Central memory CD8-positive, alpha-beta T cell (primary cell): ENCODE measurements at regions not wholly inside any gene's neighbourhood (a gene's known extent, or its start where the extent isn't known, plus 50 kb on each side); places are given as distances from the start of the nearest gene placed in this dataset.
A peak's percentile ranks its signal among the peaks of the same experiment; 100 is the strongest.

Experiments
- ATAC-seq: fragments of 150-1000 bp; cut with Tn5 transposase; replicated peaks from 2 replicates; pipeline ENCODE4 v1.10.0; 2022; ENCODE audit warnings: mild to moderate bottlenecking, moderate FRiP score, moderate number of reproducible peaks; ENCODE audit not compliant: poor library complexity, severe bottlenecking; ENCODE audit errors: extremely low read depth
- DNase-seq, 2 donors: peaks; one replicate each; pipeline ENCODE4 v3.0.0; 2021; ENCODE audit warnings: low spot score in 2 of 2
- H3K27ac Mint-ChIP-seq: one replicate; pipeline ENCODE4 v1.8.0; 2022; ENCODE audit warnings: low read depth, mild to moderate bottlenecking, moderate library complexity, mixed read lengths
- H3K27me3 Mint-ChIP-seq: one replicate; pipeline ENCODE4 v1.8.0; 2022; ENCODE audit warnings: mixed read lengths
- H3K36me3 Mint-ChIP-seq: one replicate; pipeline ENCODE4 v1.8.0; 2022; ENCODE audit warnings: mild to moderate bottlenecking, moderate library complexity, mixed read lengths; ENCODE audit not compliant: insufficient read depth
- H3K4me1 Mint-ChIP-seq: one replicate; pipeline ENCODE4 v1.8.0; 2022; ENCODE audit warnings: mixed read lengths
- H3K4me3 Mint-ChIP-seq: one replicate; pipeline ENCODE4 v1.8.0; 2022; ENCODE audit warnings: mild to moderate bottlenecking, moderate library complexity, mixed read lengths
- H3K9me3 Mint-ChIP-seq: one replicate; pipeline ENCODE4 v1.8.0; 2022; ENCODE audit warnings: mixed read lengths

DNA sequence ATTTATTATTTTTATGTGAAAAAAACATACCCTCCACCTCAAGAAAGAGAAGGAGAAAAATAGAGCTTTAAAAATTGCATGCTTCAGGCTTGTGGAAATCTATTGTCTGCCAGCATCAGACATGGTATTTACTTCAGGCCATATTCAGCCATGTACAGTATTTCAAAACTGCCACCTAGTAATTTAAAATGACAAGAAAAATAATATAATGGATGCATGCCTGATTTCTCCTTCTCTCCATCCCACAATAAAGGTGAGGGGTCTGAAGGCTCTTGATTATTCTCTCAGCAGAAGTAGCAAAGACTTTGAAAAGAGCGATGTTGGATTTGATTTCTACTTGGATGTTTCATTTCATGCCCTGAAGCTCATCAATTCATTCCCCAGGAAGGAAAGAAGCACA is 250.7 kb downstream of the TBC1D4 start:
- H3K4me3 Mint-ChIP-seq: no peak overlapping the region
- ATAC-seq (no peak), DNase-seq (no peak)
- no peaks in the 10 kb centered on the region for H3K4me1 Mint-ChIP-seq
- no peak overlapping the region for H3K27ac Mint-ChIP-seq
- H3K27me3 Mint-ChIP-seq: peaks cover under 1% of the 10 kb centered on the region
- H3K36me3 Mint-ChIP-seq: peaks cover 1% of the 10 kb centered on the region
- H3K9me3 Mint-ChIP-seq: no peaks in the 10 kb centered on the region

DNA sequence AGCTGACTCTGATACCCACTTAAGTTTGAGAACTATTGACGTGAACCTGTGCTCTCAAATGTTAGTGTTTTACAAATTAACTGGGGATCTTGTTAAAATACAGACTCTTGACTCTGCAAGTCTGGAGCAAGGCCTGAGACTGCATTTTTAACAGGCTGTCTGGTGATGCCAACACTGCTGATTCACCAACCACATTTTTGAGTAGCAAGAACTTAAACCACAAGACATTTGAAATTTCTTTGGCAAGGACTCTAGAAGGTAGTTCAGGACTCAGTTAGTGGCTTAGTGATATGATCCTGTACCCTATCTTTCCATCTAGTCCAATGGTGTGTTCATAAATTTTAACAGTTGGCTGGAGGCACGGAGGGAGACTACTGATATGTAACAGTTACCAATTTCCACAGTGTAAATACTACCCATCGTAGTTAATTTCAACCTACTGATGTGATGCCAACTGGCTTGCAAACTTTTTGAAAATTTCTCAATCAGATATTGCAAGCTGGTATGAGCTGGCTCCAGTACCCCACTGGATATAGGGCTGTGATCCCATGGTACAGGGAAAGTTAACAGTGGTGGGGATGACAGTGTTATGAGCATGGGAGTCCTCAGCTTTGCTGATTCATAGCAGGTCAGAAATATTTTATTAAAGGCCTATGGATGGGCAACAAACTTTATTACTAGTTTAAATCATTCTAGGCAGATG is 255.1 kb downstream of the TBC1D4 start:
- no peak overlapping the region for H3K27ac Mint-ChIP-seq
- ATAC-seq: no peak
- H3K9me3 Mint-ChIP-seq: no peaks in the 10 kb centered on the region
- no peaks in the 10 kb centered on the region for H3K4me1 Mint-ChIP-seq
- no peaks in the 10 kb centered on the region for H3K27me3 Mint-ChIP-seq
- H3K4me3 Mint-ChIP-seq: no peak overlapping the region
- H3K36me3 Mint-ChIP-seq: no peaks in the 10 kb centered on the region
- no peak for DNase-seq

DNA sequence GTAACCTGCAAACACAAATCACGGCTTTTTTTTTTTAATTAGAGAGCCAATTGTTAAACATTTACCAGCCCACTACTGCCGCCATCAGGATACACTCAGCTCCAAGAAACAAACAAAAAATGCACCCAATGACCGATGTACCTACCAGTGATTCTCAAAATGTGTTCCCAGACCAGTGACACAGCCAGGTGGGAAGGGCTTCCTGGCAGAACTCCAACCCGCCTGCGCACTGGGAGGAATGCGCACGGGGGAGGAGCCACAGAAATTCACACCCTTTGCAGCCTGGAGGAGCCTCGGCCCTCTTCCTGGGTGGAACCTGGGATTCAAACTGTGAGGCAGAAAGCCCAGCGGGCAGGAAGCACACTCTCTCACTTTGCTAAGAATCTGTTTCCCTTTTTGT is 255.9 kb downstream of the TBC1D4 start:
- Mint-ChIP-seq H3K27ac (no peak overlapping the region), H3K9me3 (no peaks in the 10 kb centered on the region), H3K36me3 (no peaks in the 10 kb centered on the region), H3K27me3 (no peaks in the 10 kb centered on the region), H3K4me1 (no peaks in the 10 kb centered on the region), H3K4me3 (no peak overlapping the region)
- no peak for ATAC-seq
- no peak for DNase-seq

DNA sequence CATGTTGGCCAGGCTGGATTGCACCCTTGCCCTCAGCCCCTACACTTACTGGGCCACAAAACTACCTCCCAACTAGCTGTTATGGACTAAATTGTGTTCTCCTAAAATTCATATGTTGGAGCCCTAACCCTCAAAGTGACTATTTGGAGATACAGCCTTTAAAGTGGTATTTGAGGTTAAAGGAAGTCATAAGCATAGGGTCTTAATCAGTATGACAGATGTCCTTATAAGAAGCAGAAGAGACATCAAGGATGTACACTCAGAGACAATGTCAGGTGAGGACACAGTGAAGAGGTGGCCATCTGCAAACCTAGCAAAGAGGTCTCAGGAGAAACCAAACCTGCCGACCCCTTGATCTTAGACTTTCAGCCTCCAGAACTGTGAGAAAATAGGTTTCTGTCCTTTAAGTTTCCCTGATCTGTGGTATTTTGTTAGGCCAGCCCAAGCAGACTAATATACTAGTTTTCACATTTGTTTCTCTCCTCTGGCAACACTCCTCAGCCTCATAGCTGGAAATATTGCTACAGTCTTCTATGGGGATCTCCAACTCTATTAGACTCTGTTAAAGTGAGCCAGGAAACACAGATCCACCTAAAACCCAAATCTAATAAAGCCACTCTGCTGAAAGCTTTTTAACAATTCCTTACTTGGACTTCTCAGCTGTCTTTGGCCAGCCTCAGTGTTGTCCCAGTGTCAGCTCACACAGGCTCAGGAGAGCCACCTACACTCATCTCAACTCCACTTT is 256.5 kb downstream of the TBC1D4 start:
- DNase-seq (no peak), ATAC-seq (no peak)
- Mint-ChIP-seq H3K36me3 (no peaks in the 10 kb centered on the region), H3K27ac (no peak overlapping the region), H3K9me3 (no peaks in the 10 kb centered on the region), H3K27me3 (no peaks in the 10 kb centered on the region), H3K4me1 (no peaks in the 10 kb centered on the region), H3K4me3 (no peak overlapping the region)

DNA sequence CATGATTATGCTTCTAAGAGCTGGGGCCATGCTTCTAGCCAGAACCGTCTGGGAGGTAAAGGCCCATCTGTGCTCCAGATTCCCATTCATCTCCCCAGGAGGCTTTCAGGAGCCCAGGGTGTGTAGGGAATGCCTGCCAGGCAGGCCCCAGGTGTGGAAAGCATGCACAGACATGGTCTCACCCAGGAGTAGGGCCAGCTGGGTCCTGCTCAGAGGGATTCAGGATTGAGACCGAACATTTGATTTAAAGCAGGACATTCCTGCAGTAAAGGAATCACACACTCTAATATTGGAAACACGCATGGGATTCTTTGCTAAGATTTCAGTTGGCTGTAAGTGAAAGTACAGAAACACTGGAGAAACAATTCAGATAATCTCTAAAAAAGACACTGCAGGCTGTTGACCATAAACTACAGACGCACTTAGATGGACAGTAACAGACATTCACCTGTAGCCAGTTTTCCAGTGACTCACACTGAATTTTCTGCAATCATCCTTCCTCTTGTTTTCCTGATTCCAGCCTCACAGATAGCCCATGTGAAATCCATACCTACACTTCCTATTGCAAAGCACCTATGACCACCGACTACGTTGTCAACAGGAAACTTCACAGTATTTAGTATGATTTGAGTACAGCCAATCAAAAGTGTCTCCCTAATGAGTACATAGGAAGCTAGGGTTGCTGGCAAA is 257.8 kb downstream of the TBC1D4 start:
- DNase-seq: no peak
- Mint-ChIP-seq H3K4me1 (peaks cover 5% of the 10 kb centered on the region), H3K36me3 (no peaks in the 10 kb centered on the region)

DNA sequence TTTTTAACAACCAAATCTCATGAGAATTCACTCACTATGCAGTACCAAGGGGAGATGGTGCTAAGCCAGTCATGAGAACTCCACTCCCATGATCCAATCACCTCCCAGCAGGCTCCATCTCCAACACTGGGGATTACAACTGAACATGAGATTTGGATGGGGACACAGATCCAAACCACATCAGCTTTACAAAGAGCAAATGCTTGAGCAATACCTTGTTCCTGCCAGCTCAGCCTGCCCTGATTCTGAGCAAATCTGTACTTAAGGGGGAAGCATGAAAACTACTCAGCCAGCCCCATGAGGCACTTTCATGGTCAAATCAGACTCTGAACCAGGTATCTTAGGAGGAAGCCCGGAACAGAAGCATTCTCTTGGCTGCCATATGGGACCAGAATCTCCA is 259.9 kb downstream of the TBC1D4 start:
- ATAC-seq (no peak), DNase-seq (no peak)
- H3K27ac Mint-ChIP-seq: no peak overlapping the region
- H3K36me3 Mint-ChIP-seq: no peaks in the 10 kb centered on the region
- peaks cover 5% of the 10 kb centered on the region for H3K4me1 Mint-ChIP-seq
- H3K4me3 Mint-ChIP-seq: no peak overlapping the region
- H3K27me3 Mint-ChIP-seq: peaks cover 32% of the 10 kb centered on the region
- no peaks in the 10 kb centered on the region for H3K9me3 Mint-ChIP-seq

More for the DNA sequence above, 257.8 kb downstream of the TBC1D4 start:
- ATAC-seq: no peak
- Mint-ChIP-seq H3K9me3 (no peaks in the 10 kb centered on the region), H3K27ac (no peak overlapping the region), H3K27me3 (peaks cover 11% of the 10 kb centered on the region), H3K4me3 (no peak overlapping the region)

DNA sequence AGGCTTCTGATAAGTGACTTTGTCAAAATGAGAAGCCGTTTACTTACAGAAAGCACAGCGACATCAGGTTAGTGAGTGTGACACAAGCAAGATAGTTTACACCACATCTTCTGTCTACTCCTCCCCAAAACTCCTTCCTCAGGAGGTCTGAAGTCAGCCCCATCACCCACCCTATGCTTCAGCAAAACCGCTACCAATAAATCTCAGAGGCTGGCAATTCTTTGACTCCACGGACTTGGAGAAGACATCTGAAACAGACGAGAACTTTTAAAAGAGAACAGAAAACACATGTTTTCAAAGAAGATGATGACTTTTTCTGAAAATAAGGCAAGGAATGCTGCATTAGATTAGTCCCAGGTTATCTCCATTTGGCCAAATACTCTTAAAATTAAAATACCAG is 261.1 kb downstream of the TBC1D4 start:
- peaks cover 39% of the 10 kb centered on the region for H3K27me3 Mint-ChIP-seq
- no peak for DNase-seq
- no peak for ATAC-seq
- H3K4me3 Mint-ChIP-seq: no peak overlapping the region
- H3K9me3 Mint-ChIP-seq: no peaks in the 10 kb centered on the region
- no peak overlapping the region for H3K27ac Mint-ChIP-seq
- H3K4me1 Mint-ChIP-seq: peaks cover 5% of the 10 kb centered on the region
- no peaks in the 10 kb centered on the region for H3K36me3 Mint-ChIP-seq

DNA sequence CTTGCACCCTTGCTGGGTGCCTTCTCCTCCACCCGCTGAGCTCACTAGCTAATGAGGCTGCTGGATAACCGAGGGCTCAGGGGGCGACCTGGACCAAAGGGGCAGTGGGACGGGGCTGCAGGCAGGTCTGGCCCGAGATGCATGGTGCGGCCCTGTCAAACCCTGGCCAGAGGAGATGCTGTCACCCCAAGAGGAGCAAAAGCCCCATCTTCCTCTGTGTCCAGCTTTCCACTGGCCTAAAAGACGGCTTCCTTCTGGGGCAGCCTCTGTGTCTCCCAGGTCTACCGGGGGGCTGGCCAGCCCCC is 261.8 kb downstream of the TBC1D4 start:
- no peak for ATAC-seq
- DNase-seq: no peak
- H3K4me3 Mint-ChIP-seq: no peak overlapping the region
- peaks cover 5% of the 10 kb centered on the region for H3K4me1 Mint-ChIP-seq
- no peaks in the 10 kb centered on the region for H3K36me3 Mint-ChIP-seq
- H3K9me3 Mint-ChIP-seq: no peaks in the 10 kb centered on the region
- H3K27me3 Mint-ChIP-seq: peaks cover 42% of the 10 kb centered on the region
- no peak overlapping the region for H3K27ac Mint-ChIP-seq

DNA sequence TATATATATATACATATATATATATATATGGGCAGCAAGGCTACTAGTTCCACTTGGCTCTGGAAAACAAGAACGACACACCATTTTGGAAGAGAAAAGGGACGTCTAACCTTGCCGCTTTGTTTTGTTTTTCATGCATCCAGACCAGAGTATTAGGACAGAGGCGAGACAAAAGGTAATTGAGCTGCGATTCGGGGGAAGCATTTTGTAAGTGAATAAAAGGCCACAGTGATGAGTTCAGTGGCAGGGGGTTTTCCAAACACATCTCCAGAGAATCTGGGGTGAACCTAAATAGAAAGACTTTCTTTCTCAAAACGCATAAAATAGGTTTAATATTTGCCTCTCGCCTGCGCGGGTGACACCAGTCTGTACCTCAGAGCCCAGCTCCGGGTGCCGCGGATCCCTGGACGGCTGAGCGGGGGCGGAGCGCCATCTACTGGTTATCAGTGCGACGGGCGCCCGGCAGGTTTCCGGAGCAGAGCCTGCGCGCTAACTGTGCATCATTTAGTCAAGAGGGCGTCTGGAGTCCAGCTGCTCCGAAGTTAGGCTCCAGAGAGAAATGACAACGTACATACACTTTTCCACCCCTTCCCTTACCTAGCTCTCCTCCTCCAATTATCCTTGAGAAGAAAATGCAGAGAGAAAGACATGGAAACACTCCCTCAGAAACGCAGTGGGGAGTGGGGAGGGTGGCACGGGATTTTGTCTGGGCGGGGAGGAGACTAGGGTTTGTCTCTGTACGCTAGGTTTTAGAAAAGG is 262.3 kb downstream of the TBC1D4 start:
- Mint-ChIP-seq H3K36me3 (no peaks in the 10 kb centered on the region), H3K27ac (no peak overlapping the region), H3K27me3 (peaks cover 42% of the 10 kb centered on the region), H3K9me3 (no peaks in the 10 kb centered on the region), H3K4me3 (no peak overlapping the region), H3K4me1 (peaks cover 5% of the 10 kb centered on the region)
- ATAC-seq (peak; percentile 87), DNase-seq (peak; percentile 73 to 87)

DNA sequence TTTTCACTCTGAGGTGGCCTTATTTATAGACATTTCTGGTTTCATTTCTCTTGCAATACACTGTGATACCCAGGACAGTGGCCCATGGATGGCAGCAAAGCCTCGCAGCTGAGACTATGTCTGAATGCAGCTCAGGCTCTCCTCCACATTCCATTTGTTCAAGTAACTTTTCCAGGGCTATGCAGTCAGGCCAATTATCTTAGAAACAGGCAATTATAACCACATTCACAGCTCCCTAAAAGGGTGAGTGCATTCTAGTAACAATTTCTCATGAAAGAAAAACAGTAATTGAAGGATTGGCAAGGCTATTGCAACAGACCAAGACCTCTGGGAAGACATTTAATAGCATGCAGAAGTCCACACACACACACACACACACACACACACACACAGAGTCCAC is 264.0 kb downstream of the TBC1D4 start:
- Mint-ChIP-seq H3K4me3 (no peak overlapping the region), H3K27ac (no peak overlapping the region), H3K27me3 (peaks cover 42% of the 10 kb centered on the region), H3K4me1 (peaks cover 5% of the 10 kb centered on the region), H3K36me3 (no peaks in the 10 kb centered on the region), H3K9me3 (no peaks in the 10 kb centered on the region)
- DNase-seq (no peak), ATAC-seq (no peak)

DNA sequence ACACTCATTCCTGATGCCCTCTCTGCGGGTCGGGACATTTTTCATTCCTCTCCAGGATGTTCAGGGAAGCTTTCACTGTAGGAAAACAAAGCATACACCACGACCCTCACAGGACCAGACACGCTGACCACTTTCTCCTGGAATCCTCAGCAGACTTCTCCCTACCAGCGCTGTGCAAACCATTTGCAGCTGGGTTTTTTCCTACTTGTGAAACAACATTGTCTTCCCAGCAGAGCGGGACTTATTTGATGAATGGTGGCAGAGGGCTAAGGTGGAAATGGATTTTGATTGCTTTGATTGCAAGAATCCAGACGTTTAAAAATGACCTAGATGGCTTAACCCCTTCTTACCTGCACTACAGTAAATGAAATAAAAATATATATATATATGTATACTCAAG is 265.9 kb downstream of the TBC1D4 start:
- no peaks in the 10 kb centered on the region for H3K9me3 Mint-ChIP-seq
- DNase-seq (no peak), ATAC-seq (no peak)
- no peak overlapping the region for H3K27ac Mint-ChIP-seq
- H3K4me3 Mint-ChIP-seq: no peak overlapping the region
- H3K36me3 Mint-ChIP-seq: peaks cover 1% of the 10 kb centered on the region
- H3K4me1 Mint-ChIP-seq: peaks cover 5% of the 10 kb centered on the region
- H3K27me3 Mint-ChIP-seq: peaks cover 42% of the 10 kb centered on the region

DNA sequence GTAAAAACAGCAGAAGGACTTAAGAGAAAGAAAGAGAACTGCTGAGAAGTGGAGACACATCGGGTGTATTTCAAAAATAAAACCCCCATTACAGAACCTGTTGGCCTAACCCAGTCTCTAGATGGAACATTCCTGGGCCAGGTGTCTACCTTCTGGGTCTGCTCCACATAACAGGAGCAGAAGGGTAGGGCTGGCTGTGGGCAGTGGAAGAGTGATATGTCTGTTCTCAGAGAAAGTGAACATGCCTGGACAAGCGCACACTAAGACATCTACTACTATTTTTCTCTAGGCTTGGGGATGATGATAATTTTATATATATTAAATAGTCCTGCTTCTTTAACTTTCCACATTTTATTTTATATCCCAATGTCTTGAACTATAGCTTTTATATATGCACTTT is 267.1 kb downstream of the TBC1D4 start:
- H3K27ac Mint-ChIP-seq: no peak overlapping the region
- peaks cover 5% of the 10 kb centered on the region for H3K4me1 Mint-ChIP-seq
- peaks cover 1% of the 10 kb centered on the region for H3K36me3 Mint-ChIP-seq
- H3K9me3 Mint-ChIP-seq: no peaks in the 10 kb centered on the region
- ATAC-seq (no peak), DNase-seq (no peak)
- H3K4me3 Mint-ChIP-seq: no peak overlapping the region
- H3K27me3 Mint-ChIP-seq: peaks cover 38% of the 10 kb centered on the region
